K562 (cell line): ENCODE measurements at regions not wholly inside any gene's neighbourhood (a gene's known extent, or its start where the extent isn't known, plus 50 kb on each side); places are given as distances from the start of the nearest gene placed in this dataset.

ENCODE experiments used
- ATAC-seq: fragments of 200-7000 bp; cut with Tn5 transposase; 3 replicates; pipeline ENCODE4 v1.9.1; 2020; ENCODE audit warnings: moderate library complexity
- BruUV-seq: library from RNA; stranded (reverse); fragments of 400-500 nt; replicated peaks from 2 replicates; lab custom pipeline; 2021; lab: Mats Ljungman, UMichigan
- CTCF ChIA-PET: fragments of 300-600 bp; formaldehyde crosslinking; extraction: SDS; loops from one replicate; lab custom pipeline; 2021; ENCODE audit warnings: low intra/inter-chr PET ratio; lab: Yijun Ruan, JAX
- POLR2A ChIA-PET: fragments of 300-600, 350-650 bp; sonication (Branson Sonifier 250); formaldehyde crosslinking; extraction: SDS; loops from one replicate; lab custom pipeline; 2021; ENCODE audit warnings: antibody characterized with exemption, inconsistent platforms; lab: Yijun Ruan, JAX
- DNase-seq, 4 experiments: peaks; one replicate each; pipeline versions ENCODE4 v3.0.0 to v3.0.0-alpha.2; 2011 to 2018; ENCODE audit warnings: low spot score in 3 of 4, mixed read lengths in 3 of 4; ENCODE audit errors: extremely low read depth in 1 of 4
- FAIRE-seq: peaks from 2 replicates; lab custom pipeline; 2011; peaks lifted over from hg19 to GRCh38; lab: Jason Lieb, UNC
- H2AFZ ChIP-seq: 2 replicates; pipeline ENCODE4 v1.6.0; 2011; ENCODE audit warnings: low read depth, low read length, control low read depth, inconsistent platforms
- H3K27ac ChIP-seq: fragments of 200-600 bp; 3 replicates; pipeline ENCODE4 v1.8.0; 2011; ENCODE audit warnings: low read depth, mild to moderate bottlenecking, control low read depth, inconsistent platforms, low read length, moderate library complexity, mixed read lengths; ENCODE audit errors: extremely low read depth
- H3K27me3 ChIP-seq, 2 experiments: fragments of 300-600 bp in 1 of 2; 2 replicates in 1 of 2; 3 replicates in 1 of 2; pipeline versions ENCODE4 v1.6.0 to v1.8.0; 2011; ENCODE audit warnings: inconsistent platforms in 2 of 2, low read length in 2 of 2, mild to moderate bottlenecking in 1 of 2, mixed read lengths in 1 of 2, moderate library complexity in 1 of 2; ENCODE audit not compliant: control insufficient read depth in 2 of 2, insufficient read depth in 2 of 2
- H3K36me3 ChIP-seq: fragments of 300-600 bp; 3 replicates; pipeline ENCODE4 v1.8.0; 2011; ENCODE audit warnings: mild to moderate bottlenecking, low read length, inconsistent platforms; ENCODE audit not compliant: control insufficient read depth, insufficient read depth
- H3K4me1 ChIP-seq, 2 experiments: fragments of 200-600 bp in 1 of 2; replicated peaks in 1 of 2; 2 replicates in 1 of 2; 3 replicates in 1 of 2; pipeline versions ENCODE4 v1.5.1 to v1.8.0; 2011; ENCODE audit warnings: inconsistent platforms in 2 of 2, low read length in 2 of 2, mild to moderate bottlenecking in 1 of 2, mixed read lengths in 1 of 2, moderate library complexity in 1 of 2; ENCODE audit not compliant: control insufficient read depth in 2 of 2, insufficient read depth in 2 of 2
- H3K4me2 ChIP-seq: 2 replicates; pipeline ENCODE4 v1.6.1; 2011; ENCODE audit warnings: low read length, control low read depth, inconsistent platforms, mixed read lengths; ENCODE audit not compliant: insufficient read depth
- H3K4me3 ChIP-seq: fragments of 200-600 bp; sonication (generic), shearing (Covaris generic); 2 replicates; pipeline ENCODE4 v1.5.1; 2016; ENCODE audit warnings: control low read depth, inconsistent platforms
- H3K79me2 ChIP-seq: fragments of 200-600 bp; 3 replicates; pipeline ENCODE4 v1.8.0; 2011; ENCODE audit warnings: low read length, inconsistent platforms; ENCODE audit not compliant: control insufficient read depth, insufficient read depth
- H3K9ac ChIP-seq, 2 experiments: 2 replicates each; pipeline versions ENCODE4 v1.6.0 to v1.6.1; 2011; ENCODE audit warnings: low read depth in 2 of 2, low read length in 2 of 2, control low read depth in 1 of 2, inconsistent platforms in 1 of 2, mild to moderate bottlenecking in 1 of 2, mixed read lengths in 1 of 2; ENCODE audit not compliant: insufficient read depth in 1 of 2
- H3K9me1 ChIP-seq: one replicate; pipeline ENCODE4 v1.6.0; 2011; ENCODE audit warnings: inconsistent platforms, mild to moderate bottlenecking, low read length, moderate library complexity; ENCODE audit not compliant: control insufficient read depth, insufficient read depth
- H3K9me3 ChIP-seq: replicated peaks from 2 replicates; pipeline ENCODE4 v1.5.1; 2011; ENCODE audit warnings: low read depth, low read length, inconsistent platforms; ENCODE audit not compliant: control insufficient read depth, insufficient read depth
- H4K20me1 ChIP-seq: replicated peaks from 2 replicates; pipeline ENCODE4 v1.6.1; 2011; ENCODE audit warnings: low read length, inconsistent platforms, mixed read lengths; ENCODE audit not compliant: control insufficient read depth, insufficient read depth
- AFF4 ChIP-seq: sonication (generic); formaldehyde crosslinking; IDR thresholded peaks from 2 replicates; pipeline ENCODE4 v1.8.0; 2023; ENCODE audit warnings: mild to moderate bottlenecking, missing genetic modification reagents
- GTF2A2 ChIP-seq: IDR thresholded peaks from 2 replicates; pipeline ENCODE4 v1.6.1; 2016; ENCODE audit warnings: mild to moderate bottlenecking, missing genetic modification characterization, missing compliant biosample characterization
- MNT ChIP-seq, 2 experiments: fragments of 450-650 bp; conservative IDR thresholded peaks; 2 replicates each; pipeline ENCODE4 v1.6.1; 2017; ENCODE audit warnings: mild to moderate bottlenecking in 2 of 2, moderate library complexity in 2 of 2
- SMAD4 ChIP-seq: fragments of 250-450 bp; sonication (Bioruptor Pico); conservative IDR thresholded peaks from 2 replicates; pipeline ENCODE4 v1.8.0; 2021; ENCODE audit warnings: inconsistent platforms, mild to moderate bottlenecking, moderate library complexity
- ZBTB33 ChIP-seq: sonication (generic); formaldehyde crosslinking; IDR thresholded peaks from 2 replicates; pipeline ENCODE4 v1.8.1; 2023; ENCODE audit warnings: mild to moderate bottlenecking, missing genetic modification reagents
- ZNF444 ChIP-seq: fragments of 250-450 bp; sonication (Bioruptor Pico); IDR thresholded peaks from 2 replicates; pipeline ENCODE4 v1.4.0; 2020; ENCODE audit warnings: mild to moderate bottlenecking, moderate library complexity
- WGBS: fragments of 100-300 bp; shearing (Covaris generic); methylation state at CpG from one replicate; pipeline ENCODE4 v1.1.6; 2016; ENCODE audit warnings: low coverage, mixed read lengths; ENCODE audit not compliant: insufficient coverage; ENCODE audit errors: missing lambda C conversion rate; 5-methylcytosine and 5-hydroxymethylcytosine counted together
- in situ Hi-C: fragments of 300-500 bp; cut with MboI; formaldehyde crosslinking; loops from 4 replicates; pipeline ENCODE4 v1.15.0; 2018; ENCODE audit warnings: inconsistent platforms, mixed read lengths
- intact Hi-C: fragments of 100-400 bp; cut with micrococcal nuclease; formaldehyde crosslinking; loops from 2 replicates; pipeline ENCODE4 v1.14.2; 2022

- no peak overlapping the region for H3K27ac ChIP-seq
- no peak overlapping the region for H3K4me2 ChIP-seq
- H2AFZ ChIP-seq: no peak overlapping the region
- no peaks in the 10 kb centered on the region for H3K9me1 ChIP-seq
- ATAC-seq: no peak
- CTCF ChIA-PET: no interaction called here
- no peak overlapping the region for H3K9ac ChIP-seq
- no TSS peak for BruUV-seq
- H3K27me3 ChIP-seq: no peaks in the 10 kb centered on the region
- H3K79me2 ChIP-seq: no peaks in the 10 kb centered on the region
- WGBS: 0% methylated on average over 1 of the region's 1 CpG
- H3K4me1 ChIP-seq: no peaks in the 10 kb centered on the region
- H3K9me3 ChIP-seq: no peaks in the 10 kb centered on the region
- H4K20me1 ChIP-seq: no peaks in the 10 kb centered on the region
- no peak for TF ChIP-seq GTF2A2 (tag)
- TF ChIP-seq MNT (conservative IDR thresholded peaks at IDR 0.05): no peak
- TF ChIP-seq AFF4 (CRISPR knock-in tag): no peak
- no peak for TF ChIP-seq ZBTB33 (CRISPR knock-in tag)
- TF ChIP-seq ZNF444 (CRISPR knock-in tag): no peak
- no peak for TF ChIP-seq SMAD4 (CRISPR knock-in tag)
- TF ChIP-seq, all 486 proteins: peak for 0
- Histone ChIP-seq H3K36me3 (no peaks in the 10 kb centered on the region), H3K4me3 (no peak overlapping the region)
- intact Hi-C loops: no loop called here
- FAIRE-seq (no peak), DNase-seq (no peak)
- in situ Hi-C loops: no loop called here
- POLR2A ChIA-PET: no interaction called here
These were observed 176.1 kb downstream of the MSL3 start for GRCh38 chrX:11934089-11934488.
